K562 (cell line): ENCODE measurements at regions not wholly inside any gene's neighbourhood (a gene's known extent, or its start where the extent isn't known, plus 50 kb on each side); places are given as distances from the start of the nearest gene placed in this dataset.

Experiments
- ATAC-seq: fragments of 200-7000 bp; cut with Tn5 transposase; 3 replicates; pipeline ENCODE4 v1.9.1; 2020; ENCODE audit warnings: moderate library complexity
- BruUV-seq: library from RNA; stranded (reverse); fragments of 400-500 nt; replicated peaks from 2 replicates; lab custom pipeline; 2021; lab: Mats Ljungman, UMichigan
- CTCF ChIA-PET: fragments of 300-600 bp; formaldehyde crosslinking; extraction: SDS; loops from one replicate; lab custom pipeline; 2021; ENCODE audit warnings: low intra/inter-chr PET ratio; lab: Yijun Ruan, JAX
- POLR2A ChIA-PET: fragments of 300-600, 350-650 bp; sonication (Branson Sonifier 250); formaldehyde crosslinking; extraction: SDS; loops from one replicate; lab custom pipeline; 2021; ENCODE audit warnings: antibody characterized with exemption, inconsistent platforms; lab: Yijun Ruan, JAX
- DNase-seq, 4 experiments: peaks; one replicate each; pipeline versions ENCODE4 v3.0.0 to v3.0.0-alpha.2; 2011 to 2018; ENCODE audit warnings: low spot score in 3 of 4, mixed read lengths in 3 of 4; ENCODE audit errors: extremely low read depth in 1 of 4
- FAIRE-seq: peaks from 2 replicates; lab custom pipeline; 2011; peaks lifted over from hg19 to GRCh38; lab: Jason Lieb, UNC
- H2AFZ ChIP-seq: 2 replicates; pipeline ENCODE4 v1.6.0; 2011; ENCODE audit warnings: low read depth, low read length, control low read depth, inconsistent platforms
- H3K27ac ChIP-seq: fragments of 200-600 bp; 3 replicates; pipeline ENCODE4 v1.8.0; 2011; ENCODE audit warnings: low read depth, mild to moderate bottlenecking, control low read depth, inconsistent platforms, low read length, moderate library complexity, mixed read lengths; ENCODE audit errors: extremely low read depth
- H3K27me3 ChIP-seq, 2 experiments: fragments of 300-600 bp in 1 of 2; 2 replicates in 1 of 2; 3 replicates in 1 of 2; pipeline versions ENCODE4 v1.6.0 to v1.8.0; 2011; ENCODE audit warnings: inconsistent platforms in 2 of 2, low read length in 2 of 2, mild to moderate bottlenecking in 1 of 2, mixed read lengths in 1 of 2, moderate library complexity in 1 of 2; ENCODE audit not compliant: control insufficient read depth in 2 of 2, insufficient read depth in 2 of 2
- H3K36me3 ChIP-seq: fragments of 300-600 bp; 3 replicates; pipeline ENCODE4 v1.8.0; 2011; ENCODE audit warnings: mild to moderate bottlenecking, low read length, inconsistent platforms; ENCODE audit not compliant: control insufficient read depth, insufficient read depth
- H3K4me1 ChIP-seq, 2 experiments: fragments of 200-600 bp in 1 of 2; replicated peaks in 1 of 2; 2 replicates in 1 of 2; 3 replicates in 1 of 2; pipeline versions ENCODE4 v1.5.1 to v1.8.0; 2011; ENCODE audit warnings: inconsistent platforms in 2 of 2, low read length in 2 of 2, mild to moderate bottlenecking in 1 of 2, mixed read lengths in 1 of 2, moderate library complexity in 1 of 2; ENCODE audit not compliant: control insufficient read depth in 2 of 2, insufficient read depth in 2 of 2
- H3K4me2 ChIP-seq: 2 replicates; pipeline ENCODE4 v1.6.1; 2011; ENCODE audit warnings: low read length, control low read depth, inconsistent platforms, mixed read lengths; ENCODE audit not compliant: insufficient read depth
- H3K4me3 ChIP-seq: fragments of 200-600 bp; sonication (generic), shearing (Covaris generic); 2 replicates; pipeline ENCODE4 v1.5.1; 2016; ENCODE audit warnings: control low read depth, inconsistent platforms
- H3K79me2 ChIP-seq: fragments of 200-600 bp; 3 replicates; pipeline ENCODE4 v1.8.0; 2011; ENCODE audit warnings: low read length, inconsistent platforms; ENCODE audit not compliant: control insufficient read depth, insufficient read depth
- H3K9ac ChIP-seq, 2 experiments: 2 replicates each; pipeline versions ENCODE4 v1.6.0 to v1.6.1; 2011; ENCODE audit warnings: low read depth in 2 of 2, low read length in 2 of 2, control low read depth in 1 of 2, inconsistent platforms in 1 of 2, mild to moderate bottlenecking in 1 of 2, mixed read lengths in 1 of 2; ENCODE audit not compliant: insufficient read depth in 1 of 2
- H3K9me1 ChIP-seq: one replicate; pipeline ENCODE4 v1.6.0; 2011; ENCODE audit warnings: inconsistent platforms, mild to moderate bottlenecking, low read length, moderate library complexity; ENCODE audit not compliant: control insufficient read depth, insufficient read depth
- H3K9me3 ChIP-seq: replicated peaks from 2 replicates; pipeline ENCODE4 v1.5.1; 2011; ENCODE audit warnings: low read depth, low read length, inconsistent platforms; ENCODE audit not compliant: control insufficient read depth, insufficient read depth
- H4K20me1 ChIP-seq: replicated peaks from 2 replicates; pipeline ENCODE4 v1.6.1; 2011; ENCODE audit warnings: low read length, inconsistent platforms, mixed read lengths; ENCODE audit not compliant: control insufficient read depth, insufficient read depth
- ELF4 ChIP-seq: fragments of 450-650 bp; formaldehyde crosslinking; IDR thresholded peaks from 2 replicates; pipeline ENCODE4 v1.4.0; 2022; ENCODE audit warnings: missing genetic modification characterization
- MAX ChIP-seq: sonication (generic); formaldehyde crosslinking; IDR thresholded peaks from 2 replicates; pipeline ENCODE4 v1.9.0; 2022; ENCODE audit warnings: mild to moderate bottlenecking, missing genetic modification reagents
- NCOR1 ChIP-seq: fragments of 450-650 bp; IDR thresholded peaks from 2 replicates; pipeline ENCODE4 v1.6.1; 2016; ENCODE audit warnings: mild to moderate bottlenecking, moderate library complexity
- NFIX ChIP-seq: fragments of 250-450 bp; sonication (Bioruptor Pico); IDR thresholded peaks from 2 replicates; pipeline ENCODE4 v1.4.0; 2020; ENCODE audit warnings: low read depth, mild to moderate bottlenecking, moderate library complexity
- PBX2 ChIP-seq, 2 experiments: IDR thresholded peaks in 1 of 2; conservative IDR thresholded peaks in 1 of 2; 2 replicates each; pipeline ENCODE4 v1.6.1; 2016; ENCODE audit warnings: low read depth in 2 of 2, mild to moderate bottlenecking in 1 of 2, missing compliant biosample characterization in 1 of 2, missing genetic modification characterization in 1 of 2, moderate library complexity in 1 of 2
- PHB2 ChIP-seq: fragments of 450-650 bp; IDR thresholded peaks from 2 replicates; pipeline ENCODE4 v1.6.1; 2017; ENCODE audit warnings: low read depth
- XRCC3 ChIP-seq: fragments of 450-650 bp; IDR thresholded peaks from 2 replicates; pipeline ENCODE4 v1.6.1; 2017; ENCODE audit warnings: mild to moderate bottlenecking, moderate library complexity
- ZNF57 ChIP-seq: fragments of 450-650 bp; formaldehyde crosslinking; IDR thresholded peaks from 2 replicates; pipeline ENCODE4 v1.4.0; 2020; ENCODE audit warnings: mild to moderate bottlenecking, moderate library complexity
- ZNF778 ChIP-seq: fragments of 450-650 bp; formaldehyde crosslinking; IDR thresholded peaks from 2 replicates; pipeline ENCODE4 v1.4.0; 2020; ENCODE audit warnings: mild to moderate bottlenecking, moderate library complexity
- WGBS: fragments of 100-300 bp; shearing (Covaris generic); methylation state at CpG from one replicate; pipeline ENCODE4 v1.1.6; 2016; ENCODE audit warnings: low coverage, mixed read lengths; ENCODE audit not compliant: insufficient coverage; ENCODE audit errors: missing lambda C conversion rate; 5-methylcytosine and 5-hydroxymethylcytosine counted together
- in situ Hi-C: fragments of 300-500 bp; cut with MboI; formaldehyde crosslinking; loops from 4 replicates; pipeline ENCODE4 v1.15.0; 2018; ENCODE audit warnings: inconsistent platforms, mixed read lengths
- intact Hi-C: fragments of 100-400 bp; cut with micrococcal nuclease; formaldehyde crosslinking; loops from 2 replicates; pipeline ENCODE4 v1.14.2; 2022

DNA sequence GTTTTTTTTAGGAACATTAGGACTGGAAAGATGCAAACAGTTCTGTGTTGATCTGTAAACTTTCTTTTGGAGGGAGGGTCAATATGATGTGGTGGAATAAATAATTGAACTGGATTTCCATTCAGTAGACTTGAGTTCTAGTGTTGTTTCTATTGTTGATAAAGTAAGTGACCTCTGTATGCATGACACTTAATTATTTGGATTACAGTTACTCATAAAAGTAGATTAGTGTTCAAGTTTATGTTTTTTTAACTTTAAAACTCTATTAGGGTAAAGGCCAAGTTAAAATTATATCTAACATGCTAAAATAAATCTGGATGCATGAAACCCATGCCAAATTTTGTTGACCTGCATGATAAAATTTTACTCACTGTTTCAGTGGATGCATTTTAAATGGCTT lies 85.4 kb upstream of the NR3C2 start (continued):
- TF ChIP-seq PBX2 (CRISPR knock-in tag; IDR thresholded peaks at IDR 0.05; ENCODE audit: low read depth) (no peak), PBX2 (tag; conservative IDR thresholded peaks at IDR 0.05; ENCODE audit: low read depth) (no peak), XRCC3 (no peak), NFIX (no peak)

DNA sequence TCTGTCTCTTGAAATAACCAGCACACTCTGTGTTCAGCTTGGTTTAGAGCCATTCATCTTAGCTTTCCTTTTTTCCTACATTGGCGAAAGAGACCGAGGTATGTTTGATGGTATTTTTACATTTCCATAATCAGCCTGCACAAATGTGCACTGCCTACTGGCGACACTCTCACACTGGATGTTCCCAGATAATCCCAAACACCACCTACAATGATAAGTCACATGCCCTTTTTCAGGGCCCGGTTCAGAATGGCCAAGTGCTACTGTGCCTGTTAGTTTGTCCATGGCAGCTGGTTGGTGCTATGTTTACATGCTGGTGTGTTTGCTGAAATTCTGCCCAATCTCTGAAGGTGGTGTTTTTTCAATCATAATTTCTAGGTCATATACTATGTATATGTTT lies 80.8 kb upstream of the NR3C2 start:
- TF ChIP-seq ZNF778: no peak
- TF ChIP-seq NCOR1: no peak
- no peak for TF ChIP-seq PHB2
- no peak for TF ChIP-seq ZNF57 (CRISPR knock-in tag)
- no peak for TF ChIP-seq MAX (CRISPR knock-in tag)
- TF ChIP-seq ELF4 (CRISPR knock-in tag): no peak
- BruUV-seq: no TSS peak
- Histone ChIP-seq H3K27me3 (no peaks in the 10 kb centered on the region), H2AFZ (no peak overlapping the region), H3K9ac (no peak overlapping the region), H3K4me3 (no peak overlapping the region), H3K36me3 (no peaks in the 10 kb centered on the region), H3K4me2 (no peak overlapping the region), H3K79me2 (no peaks in the 10 kb centered on the region), H4K20me1 (no peaks in the 10 kb centered on the region), H3K4me1 (no peaks in the 10 kb centered on the region), H3K9me1 (no peaks in the 10 kb centered on the region), H3K27ac (no peak overlapping the region), H3K9me3 (no peaks in the 10 kb centered on the region)
- no peak for DNase-seq
- 2% methylated on average over 4 of the region's 4 CpGs for WGBS
- in situ Hi-C loops (no loop called here), intact Hi-C loops (no loop called here)
- no peak for FAIRE-seq
- ChIA-PET CTCF (no interaction called here), POLR2A (no interaction called here)
- no peak for ATAC-seq
